ENCODE measurements at regions not wholly inside any gene's neighbourhood (a gene's known extent, or its start where the extent isn't known, plus 50 kb on each side); places are given as distances from the start of the nearest gene placed in this dataset.
A peak's percentile ranks its signal among the peaks of the same experiment; 100 is the strongest.

DNA sequence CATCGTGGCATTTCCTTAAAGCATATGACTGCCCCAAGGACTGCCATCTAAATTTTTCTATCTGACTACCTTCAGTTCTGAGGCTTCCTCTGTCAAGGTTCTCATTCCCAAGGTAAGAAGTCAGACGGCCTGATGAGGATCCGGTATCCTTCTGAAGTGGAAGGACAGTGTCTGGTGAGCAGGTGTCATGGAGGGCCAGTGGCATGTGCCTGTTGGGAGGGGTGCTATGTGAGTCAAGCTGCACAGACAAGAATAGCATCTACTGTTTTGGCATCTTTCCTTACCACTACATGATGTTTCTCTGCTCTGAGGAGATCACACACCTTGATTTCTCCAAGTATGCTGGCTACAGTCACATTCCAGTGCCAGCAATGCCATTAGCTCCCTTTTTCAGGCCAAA, 99.6 kb upstream of the RGS1 start:
- DNase-seq: no peak
- H3K36me3 ChIP-seq (replicated peaks; ENCODE audit: insufficient read depth, low read length): no peaks in the 10 kb centered on the region
- H3F3A ChIP-seq (ENCODE audit: insufficient read depth, low read length): peaks cover 3% of the 10 kb centered on the region; the same call in 1 of the 2 replicates
- no peak overlapping the region for H3K9ac ChIP-seq (ENCODE audit: low read length)
- H3K27ac ChIP-seq (ENCODE audit: low read length): no peak overlapping the region
- TF ChIP-seq EZH2 (optimal IDR thresholded peaks at IDR 0.05; ENCODE audit: low read depth, low read length) (no peak), EZH2phosphoT487 (IDR thresholded peaks at IDR 0.05; ENCODE audit: low read length) (no peak)
- H3K9me3 ChIP-seq (replicated peaks; ENCODE audit: insufficient read depth, low read length): no peaks in the 10 kb centered on the region
- H3K27me3 ChIP-seq (replicated peaks; ENCODE audit: insufficient read depth, low read length): no peaks in the 10 kb centered on the region
- H2AFZ ChIP-seq (ENCODE audit: low read length): no peak overlapping the region
- H3K79me2 ChIP-seq (ENCODE audit: low read length): no peaks in the 10 kb centered on the region
- H4K20me1 ChIP-seq (ENCODE audit: insufficient read depth, low read length): no peaks in the 10 kb centered on the region
- peaks cover 8% of the 10 kb centered on the region for H3K4me1 ChIP-seq (ENCODE audit: low read length)
- H3K4me2 ChIP-seq (ENCODE audit: low read depth, low read length): no peak overlapping the region
- no peaks in the 10 kb centered on the region for H3K9me2 ChIP-seq (replicated peaks; ENCODE audit: insufficient read depth, low read length)
- H3K4me3 ChIP-seq (ENCODE audit: low read length): no peak overlapping the region

GRCh38 chr1:192476802-192477298, 98.7 kb upstream of the RGS1 start:
- Histone ChIP-seq H3K4me3 (ENCODE audit: low read length) (no peak overlapping the region), H3F3A (ENCODE audit: insufficient read depth, low read length) (peaks cover 3% of the 10 kb centered on the region; the same call in 1 of the 2 replicates), H3K27ac (ENCODE audit: low read length) (no peak overlapping the region), H3K9me3 (replicated peaks; ENCODE audit: insufficient read depth, low read length) (no peaks in the 10 kb centered on the region), H3K27me3 (replicated peaks; ENCODE audit: insufficient read depth, low read length) (no peaks in the 10 kb centered on the region), H3K9ac (ENCODE audit: low read length) (no peak overlapping the region), H3K4me2 (ENCODE audit: low read depth, low read length) (no peak overlapping the region), H2AFZ (ENCODE audit: low read length) (no peak overlapping the region), H3K36me3 (replicated peaks; ENCODE audit: insufficient read depth, low read length) (no peaks in the 10 kb centered on the region), H3K9me2 (replicated peaks; ENCODE audit: insufficient read depth, low read length) (no peaks in the 10 kb centered on the region), H3K79me2 (ENCODE audit: low read length) (no peaks in the 10 kb centered on the region), H4K20me1 (ENCODE audit: insufficient read depth, low read length) (no peaks in the 10 kb centered on the region), H3K4me1 (ENCODE audit: low read length) (peaks cover 8% of the 10 kb centered on the region)
- no peak for TF ChIP-seq EZH2phosphoT487 (IDR thresholded peaks at IDR 0.05; ENCODE audit: low read length)
- TF ChIP-seq EZH2 (optimal IDR thresholded peaks at IDR 0.05; ENCODE audit: low read depth, low read length): no peak
- TF ChIP-seq, protein P1, sequence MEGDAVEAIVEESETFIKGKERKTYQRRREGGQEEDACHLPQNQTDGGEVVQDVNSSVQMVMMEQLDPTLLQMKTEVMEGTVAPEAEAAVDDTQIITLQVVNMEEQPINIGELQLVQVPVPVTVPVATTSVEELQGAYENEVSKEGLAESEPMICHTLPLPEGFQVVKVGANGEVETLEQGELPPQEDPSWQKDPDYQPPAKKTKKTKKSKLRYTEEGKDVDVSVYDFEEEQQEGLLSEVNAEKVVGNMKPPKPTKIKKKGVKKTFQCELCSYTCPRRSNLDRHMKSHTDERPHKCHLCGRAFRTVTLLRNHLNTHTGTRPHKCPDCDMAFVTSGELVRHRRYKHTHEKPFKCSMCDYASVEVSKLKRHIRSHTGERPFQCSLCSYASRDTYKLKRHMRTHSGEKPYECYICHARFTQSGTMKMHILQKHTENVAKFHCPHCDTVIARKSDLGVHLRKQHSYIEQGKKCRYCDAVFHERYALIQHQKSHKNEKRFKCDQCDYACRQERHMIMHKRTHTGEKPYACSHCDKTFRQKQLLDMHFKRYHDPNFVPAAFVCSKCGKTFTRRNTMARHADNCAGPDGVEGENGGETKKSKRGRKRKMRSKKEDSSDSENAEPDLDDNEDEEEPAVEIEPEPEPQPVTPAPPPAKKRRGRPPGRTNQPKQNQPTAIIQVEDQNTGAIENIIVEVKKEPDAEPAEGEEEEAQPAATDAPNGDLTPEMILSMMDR (IDR thresholded peaks at IDR 0.05; ENCODE audit: low read length): no peak
- DNase-seq: no peak

DNA sequence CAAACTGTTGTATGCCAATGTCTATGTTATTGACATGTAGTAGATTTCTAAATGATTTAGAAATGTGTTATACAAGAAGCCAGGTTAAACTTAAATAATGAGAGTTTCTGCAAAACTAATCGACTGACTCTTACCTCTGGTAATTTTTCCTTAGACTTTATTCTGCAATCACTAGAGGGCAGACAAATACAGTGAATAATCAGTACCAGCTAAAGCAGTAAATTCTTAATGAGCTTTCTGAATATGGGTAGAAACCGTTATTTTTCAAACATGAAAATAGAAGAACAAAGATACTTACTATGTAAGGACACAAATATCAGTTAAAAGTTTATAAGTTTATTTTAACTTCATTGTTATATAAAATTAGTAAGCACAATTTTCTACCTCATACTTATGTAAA, 97.9 kb upstream of the RGS1 start:
- Histone ChIP-seq H3K36me3 (replicated peaks; ENCODE audit: insufficient read depth, low read length) (no peaks in the 10 kb centered on the region), H3K4me1 (ENCODE audit: low read length) (peaks cover 8% of the 10 kb centered on the region), H3K9me2 (replicated peaks; ENCODE audit: insufficient read depth, low read length) (no peaks in the 10 kb centered on the region), H3K9me3 (replicated peaks; ENCODE audit: insufficient read depth, low read length) (no peaks in the 10 kb centered on the region), H3K4me2 (ENCODE audit: low read depth, low read length) (no peak overlapping the region), H3K27me3 (replicated peaks; ENCODE audit: insufficient read depth, low read length) (no peaks in the 10 kb centered on the region), H3K4me3 (ENCODE audit: low read length) (no peak overlapping the region), H3F3A (ENCODE audit: insufficient read depth, low read length) (peaks cover 3% of the 10 kb centered on the region; the same call in 1 of the 2 replicates), H3K79me2 (ENCODE audit: low read length) (no peaks in the 10 kb centered on the region), H3K9ac (ENCODE audit: low read length) (no peak overlapping the region), H4K20me1 (ENCODE audit: insufficient read depth, low read length) (no peaks in the 10 kb centered on the region), H3K27ac (ENCODE audit: low read length) (no peak overlapping the region), H2AFZ (ENCODE audit: low read length) (no peak overlapping the region)
- peak; percentile 67 for DNase-seq
- TF ChIP-seq EZH2phosphoT487 (IDR thresholded peaks at IDR 0.05; ENCODE audit: low read length): no peak
- TF ChIP-seq, protein P1 (IDR thresholded peaks at IDR 0.05; ENCODE audit: low read length): peak; percentile 66

DNA sequence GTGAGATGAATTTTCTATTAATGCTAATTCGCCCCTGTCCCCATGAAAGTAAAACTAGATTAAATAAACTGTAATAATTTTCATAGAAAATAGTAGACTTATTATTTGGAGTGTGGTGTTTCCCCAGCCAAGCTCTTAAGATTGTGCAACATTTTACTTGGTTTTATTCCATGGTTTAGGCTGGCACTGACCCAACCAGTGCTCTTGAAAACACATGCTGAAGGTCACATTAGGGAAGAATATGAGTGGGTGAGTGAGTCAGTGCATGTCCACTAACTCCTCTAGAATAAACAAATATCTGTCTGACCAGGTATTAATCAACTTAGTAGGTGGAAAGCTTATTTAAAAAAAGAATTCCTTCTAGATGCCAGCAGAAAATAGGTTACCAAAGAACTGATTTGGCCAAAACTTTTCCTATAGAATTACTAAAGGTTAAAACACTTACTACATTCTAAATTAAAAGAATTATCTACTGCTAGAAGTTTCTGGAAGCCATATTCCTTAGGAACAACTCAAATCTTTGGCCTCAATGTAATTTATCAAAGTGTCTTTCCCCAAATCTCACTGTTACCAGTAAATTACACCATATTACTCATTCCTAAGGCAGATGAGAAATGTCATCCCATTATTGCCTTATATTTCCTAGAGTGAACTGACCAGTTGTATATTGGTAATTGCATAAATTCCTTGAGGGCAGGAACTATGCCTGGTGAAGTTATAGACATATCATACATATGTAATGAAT, 89.7 kb upstream of the RGS1 start:
- no peaks in the 10 kb centered on the region for H3F3A ChIP-seq (ENCODE audit: insufficient read depth, low read length)
- DNase-seq: no peak
- no peaks in the 10 kb centered on the region for H3K36me3 ChIP-seq (replicated peaks; ENCODE audit: insufficient read depth, low read length)
- no peaks in the 10 kb centered on the region for H3K9me2 ChIP-seq (replicated peaks; ENCODE audit: insufficient read depth, low read length)
- H3K79me2 ChIP-seq (ENCODE audit: low read length): no peaks in the 10 kb centered on the region
- no peak overlapping the region for H3K27ac ChIP-seq (ENCODE audit: low read length)
- no peak overlapping the region for H2AFZ ChIP-seq (ENCODE audit: low read length)
- H3K27me3 ChIP-seq (replicated peaks; ENCODE audit: insufficient read depth, low read length): no peaks in the 10 kb centered on the region
- H3K9ac ChIP-seq (ENCODE audit: low read length): no peak overlapping the region
- no peak overlapping the region for H3K4me2 ChIP-seq (ENCODE audit: low read depth, low read length)
- H3K4me1 ChIP-seq (ENCODE audit: low read length): peaks cover 18% of the 10 kb centered on the region
- no peaks in the 10 kb centered on the region for H3K9me3 ChIP-seq (replicated peaks; ENCODE audit: insufficient read depth, low read length)
- H3K4me3 ChIP-seq (ENCODE audit: low read length): no peak overlapping the region
- no peaks in the 10 kb centered on the region for H4K20me1 ChIP-seq (ENCODE audit: insufficient read depth, low read length)
- TF ChIP-seq EZH2phosphoT487 (IDR thresholded peaks at IDR 0.05; ENCODE audit: low read length) (no peak), EZH2 (optimal IDR thresholded peaks at IDR 0.05; ENCODE audit: low read depth, low read length) (no peak)
- TF ChIP-seq, protein P1 (IDR thresholded peaks at IDR 0.05; ENCODE audit: low read length): no peak

All from MM.1S (cell line).